ENCODE measurements at regions not wholly inside any gene's neighbourhood (a gene's known extent, or its start where the extent isn't known, plus 50 kb on each side); places are given as distances from the start of the nearest gene placed in this dataset.

GRCh38 chr15:38691965-38692788, 127.6 kb upstream of the RASGRP1 start:
- Mint-ChIP-seq H3K36me3 (ENCODE audit: insufficient read depth) (no peaks in the 10 kb centered on the region), H3K27me3 (peaks cover 20% of the 10 kb centered on the region), H3K4me1 (ENCODE audit: low read depth) (peaks cover 6% of the 10 kb centered on the region), H3K4me3 (ENCODE audit: low read depth) (no peak overlapping the region), H3K27ac (no peak overlapping the region), H3K9me3 (ENCODE audit: low read depth) (no peaks in the 10 kb centered on the region)
- TF ChIP-seq CTCF (IDR thresholded peaks at IDR 0.05; ENCODE audit: unreplicated experiment), result no peak
- DNase-seq (ENCODE audit: low spot score, unreplicated experiment), result no peak

GRCh38 chr15:38692789-38693062, 128.1 kb upstream of the RASGRP1 start:
- no peak for DNase-seq (ENCODE audit: low spot score, unreplicated experiment)
- no peak overlapping the region for H3K4me3 Mint-ChIP-seq (ENCODE audit: low read depth)
- TF ChIP-seq CTCF (IDR thresholded peaks at IDR 0.05; ENCODE audit: unreplicated experiment), result no peak
- no peak overlapping the region for H3K27ac Mint-ChIP-seq
- H3K9me3 Mint-ChIP-seq (ENCODE audit: low read depth), result no peaks in the 10 kb centered on the region
- H3K27me3 Mint-ChIP-seq, result peaks cover 18% of the 10 kb centered on the region
- no peaks in the 10 kb centered on the region for H3K36me3 Mint-ChIP-seq (ENCODE audit: insufficient read depth)
- peaks cover 2% of the 10 kb centered on the region for H3K4me1 Mint-ChIP-seq (ENCODE audit: low read depth)

GRCh38 chr15:38695249-38696108, 130.9 kb upstream of the RASGRP1 start:
- H3K27me3 Mint-ChIP-seq, result peaks cover 19% of the 10 kb centered on the region

GRCh38 chr15:38696109-38696727, 131.6 kb upstream of the RASGRP1 start:
- no peak for TF ChIP-seq CTCF (IDR thresholded peaks at IDR 0.05; ENCODE audit: unreplicated experiment)
- H3K4me1 Mint-ChIP-seq (ENCODE audit: low read depth), result peaks cover 2% of the 10 kb centered on the region
- DNase-seq (ENCODE audit: low spot score, unreplicated experiment), result no peak
- peaks cover 19% of the 10 kb centered on the region for H3K27me3 Mint-ChIP-seq
- no peak overlapping the region for H3K4me3 Mint-ChIP-seq (ENCODE audit: low read depth)
- H3K36me3 Mint-ChIP-seq (ENCODE audit: insufficient read depth), result no peaks in the 10 kb centered on the region
- no peak overlapping the region for H3K27ac Mint-ChIP-seq
- peaks cover 4% of the 10 kb centered on the region for H3K9me3 Mint-ChIP-seq (ENCODE audit: low read depth)

More at GRCh38 chr15:38695249-38696108, 130.9 kb upstream of the RASGRP1 start:
- Mint-ChIP-seq H3K4me3 (ENCODE audit: low read depth) (no peak overlapping the region), H3K27ac (no peak overlapping the region), H3K36me3 (ENCODE audit: insufficient read depth) (no peaks in the 10 kb centered on the region), H3K4me1 (ENCODE audit: low read depth) (peaks cover 2% of the 10 kb centered on the region), H3K9me3 (ENCODE audit: low read depth) (peaks cover 4% of the 10 kb centered on the region)
- DNase-seq (ENCODE audit: low spot score, unreplicated experiment), result no peak
- no peak for TF ChIP-seq CTCF (IDR thresholded peaks at IDR 0.05; ENCODE audit: unreplicated experiment)

- TF ChIP-seq CTCF (IDR thresholded peaks at IDR 0.05; ENCODE audit: unreplicated experiment), result no peak
- peaks cover 5% of the 10 kb centered on the region for H3K4me1 Mint-ChIP-seq (ENCODE audit: low read depth)
- peaks cover 19% of the 10 kb centered on the region for H3K27me3 Mint-ChIP-seq
These were observed 132.3 kb upstream of the RASGRP1 start for GRCh38 chr15:38696790-38697495.

More at GRCh38 chr15:38696790-38697495, 132.3 kb upstream of the RASGRP1 start:
- Mint-ChIP-seq H3K27ac (no peak overlapping the region), H3K4me3 (ENCODE audit: low read depth) (no peak overlapping the region), H3K9me3 (ENCODE audit: low read depth) (peaks cover 4% of the 10 kb centered on the region), H3K36me3 (ENCODE audit: insufficient read depth) (no peaks in the 10 kb centered on the region)
- no peak for DNase-seq (ENCODE audit: low spot score, unreplicated experiment)

Measured in progenitor cell of endocrine pancreas (in vitro differentiated cells).